ENCODE measurements at regions not wholly inside any gene's neighbourhood (a gene's known extent, or its start where the extent isn't known, plus 50 kb on each side); places are given as distances from the start of the nearest gene placed in this dataset.
A peak's percentile ranks its signal among the peaks of the same experiment; 100 is the strongest.
"Not testable (repeated sequence)": the region's sequence is repeated elsewhere in the genome, so short reads cannot be mapped to it uniquely, and the experiment has no call there.

- DNase-seq: no peak
Observed at GRCh38 chr4:111989817-111990216, 155.4 kb upstream of the FAM241A start.

DNA sequence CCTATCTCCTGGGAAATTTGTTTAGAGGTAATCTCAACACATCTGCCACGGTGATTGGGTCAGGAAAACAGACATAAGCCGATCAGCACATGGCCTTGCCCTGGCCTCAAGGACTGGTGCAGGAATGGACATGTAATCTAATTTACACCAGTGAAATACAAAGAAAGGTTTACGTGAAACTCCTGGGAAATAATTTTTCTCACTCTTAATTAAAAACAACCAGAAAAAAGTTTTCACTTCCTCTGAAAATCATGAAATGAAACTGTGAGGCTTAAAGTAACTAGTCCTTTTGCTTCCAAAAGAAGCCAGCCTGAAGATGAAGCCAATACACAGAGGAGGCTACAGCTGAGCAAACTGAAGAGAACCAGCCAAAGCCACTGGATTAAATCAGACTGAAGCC, 154.1 kb upstream of the FAM241A start:
- no peak for DNase-seq

DNA sequence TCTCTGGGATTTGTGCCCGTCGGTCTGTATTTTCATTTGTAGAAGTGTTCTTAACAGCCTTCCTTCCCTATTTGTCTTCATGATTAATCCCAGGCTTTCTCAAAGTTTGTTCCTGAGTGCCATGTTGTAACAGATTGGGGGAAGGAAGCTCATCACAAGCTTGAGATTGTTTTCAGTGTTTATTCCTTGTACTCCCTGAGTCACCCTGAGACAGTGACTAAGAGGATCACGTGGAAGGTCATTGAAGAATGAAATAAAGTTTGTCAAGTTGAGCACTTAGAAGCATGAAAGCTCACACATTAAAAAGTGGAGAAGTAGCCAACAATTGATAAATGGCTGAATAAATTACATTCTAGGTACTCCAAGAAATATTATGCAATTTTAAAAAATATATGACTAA, 153.5 kb upstream of the FAM241A start:
- no peak for DNase-seq

- no peak for DNase-seq
Observed at GRCh38 chr4:111992351-111993168, 152.7 kb upstream of the FAM241A start.

- no peak for DNase-seq
Observed at GRCh38 chr4:111994392-111994791, 150.9 kb upstream of the FAM241A start.

DNA sequence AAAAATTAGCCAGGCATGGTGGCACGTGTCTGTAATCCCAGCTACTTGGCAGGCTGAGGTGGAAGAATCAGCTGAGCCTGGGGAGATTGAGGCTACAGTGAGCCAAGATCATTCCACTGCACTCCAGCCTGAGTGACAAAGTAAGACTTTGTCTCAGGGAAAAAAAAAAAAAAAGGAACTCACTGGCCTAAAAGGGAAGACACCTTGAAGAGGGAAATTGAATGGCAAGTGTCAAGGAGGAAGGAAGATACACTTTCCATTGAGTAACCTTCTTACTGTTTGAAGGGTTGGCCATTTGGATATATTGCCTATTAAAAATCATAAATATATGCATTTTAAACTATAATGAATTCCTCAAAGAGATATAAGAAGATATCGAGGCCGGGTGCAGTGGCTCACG, 147.5 kb upstream of the FAM241A start:
- DNase-seq: no peak

GRCh38 chr4:111999801-112000200, 145.5 kb upstream of the FAM241A start:
- DNase-seq: no peak

- DNase-seq: peak; percentile 22
Observed at GRCh38 chr4:112001041-112001440, 144.2 kb upstream of the FAM241A start.

- DNase-seq: peak; percentile 34
Observed at GRCh38 chr4:112002248-112002661, 143.0 kb upstream of the FAM241A start.

DNA sequence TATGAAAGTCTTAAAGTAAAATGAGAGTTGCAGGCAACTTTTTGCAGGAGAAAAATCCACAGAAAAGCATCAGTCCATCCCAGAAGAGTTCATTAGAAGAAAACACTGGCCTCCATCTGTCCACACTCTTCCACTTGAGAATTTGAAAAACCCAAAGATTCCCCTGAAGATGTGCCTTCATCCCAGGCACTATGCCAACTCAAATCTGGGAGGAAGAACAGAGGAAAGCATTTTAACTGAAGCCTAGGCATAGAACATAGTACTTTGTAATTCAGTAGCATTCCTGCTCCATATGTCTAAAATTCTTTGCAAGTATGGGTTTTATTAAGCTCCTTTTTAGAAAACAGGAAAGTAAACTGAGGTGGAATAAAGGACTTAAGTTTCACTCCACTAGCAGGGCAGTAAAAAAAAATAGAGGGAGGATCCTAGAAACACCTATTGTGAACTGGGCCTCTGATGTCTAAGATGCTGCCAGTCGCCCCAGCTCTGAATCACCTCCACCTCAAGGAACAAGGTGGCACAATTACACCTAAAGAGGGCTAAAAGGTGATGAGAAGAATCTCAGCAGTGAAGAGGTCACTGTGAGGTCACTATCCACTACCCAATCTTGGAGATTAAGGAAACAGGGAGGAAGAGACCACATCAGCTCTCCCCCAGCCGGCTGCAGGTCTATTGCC, 141.9 kb upstream of the FAM241A start:
- DNase-seq: no peak

- no peak for DNase-seq
Observed at GRCh38 chr4:112005027-112005426, 140.2 kb upstream of the FAM241A start.

DNA sequence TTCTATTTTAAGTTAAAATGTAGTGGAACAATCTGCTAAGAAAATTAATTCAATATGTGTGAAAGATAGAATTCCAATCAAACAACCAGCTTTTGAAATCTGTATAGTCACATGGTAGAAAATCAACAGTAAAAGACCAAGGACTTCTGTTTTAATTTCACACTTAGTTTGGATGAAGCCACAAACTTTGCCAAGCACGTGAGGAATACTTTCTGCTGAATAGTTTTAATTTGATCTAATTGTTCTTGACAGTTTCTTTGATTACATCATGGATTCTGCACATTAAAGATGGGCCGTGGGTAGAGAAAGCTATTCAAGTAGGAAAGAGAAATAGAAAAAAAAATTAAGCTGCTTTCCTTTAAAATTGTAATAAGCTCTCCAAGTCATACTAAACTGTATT, 137.9 kb upstream of the FAM241A start:
- no peak for DNase-seq

DNA sequence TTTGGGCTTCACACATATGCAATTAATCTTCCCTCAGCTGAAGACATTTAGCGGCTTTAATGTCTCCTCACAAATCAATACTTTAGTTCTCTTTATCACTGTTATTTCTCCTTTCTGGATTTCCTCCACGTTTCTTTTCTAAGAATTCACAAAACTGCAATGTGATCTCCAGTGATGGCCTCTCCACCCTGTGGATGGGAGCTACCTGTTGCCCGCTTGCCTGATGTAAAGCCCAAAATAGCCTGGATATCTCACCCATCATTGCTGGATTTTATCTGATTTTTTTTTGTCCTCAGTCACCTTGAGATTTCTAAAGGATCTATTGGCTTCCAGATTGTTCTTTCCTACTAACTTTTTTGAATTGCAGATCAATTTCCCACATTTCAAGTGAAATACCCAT, 129.3 kb upstream of the FAM241A start:
- DNase-seq: no peak

- DNase-seq: peak; percentile 77
Observed at GRCh38 chr4:112023402-112023950, 121.8 kb upstream of the FAM241A start.

DNA sequence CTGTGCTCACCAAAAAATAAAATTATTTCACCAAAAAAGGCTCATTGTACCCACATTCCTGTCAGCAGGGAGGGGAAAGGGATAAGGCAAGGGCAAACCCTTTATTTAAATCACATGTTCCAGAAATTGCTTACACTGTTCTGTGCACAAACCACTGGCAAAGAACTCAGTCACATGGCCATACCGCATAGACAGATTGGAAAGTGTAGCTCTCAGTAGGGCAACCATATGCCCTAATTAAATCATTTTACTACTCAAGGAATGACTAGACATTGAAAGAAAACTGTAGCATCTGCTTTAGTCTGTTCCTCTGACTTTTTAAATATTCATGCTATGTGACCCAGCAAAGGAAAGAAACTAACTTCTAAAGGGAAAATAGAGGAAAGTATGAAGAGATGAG, 119.2 kb upstream of the FAM241A start:
- no peak for DNase-seq

DNA sequence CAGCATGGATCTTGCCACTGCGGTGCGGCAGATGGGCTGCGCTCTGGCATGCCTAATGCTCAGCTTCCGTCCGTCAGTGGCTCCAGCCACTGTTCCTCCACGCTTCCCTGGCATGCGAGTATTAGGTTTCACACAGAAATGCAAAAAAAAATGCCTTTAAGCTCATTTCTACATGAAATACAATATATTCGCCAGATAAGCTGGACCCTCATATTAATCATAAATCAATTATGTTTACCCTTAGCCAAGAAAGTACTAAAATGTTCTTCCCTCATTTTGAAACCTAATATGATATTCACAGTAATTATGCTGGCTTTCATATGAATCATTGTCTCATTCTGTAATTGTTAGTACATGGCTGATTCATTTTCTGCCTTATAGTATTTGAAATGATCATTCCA, 115.5 kb upstream of the FAM241A start:
- no peak for DNase-seq

- peak; percentile 65 for DNase-seq
Observed at GRCh38 chr4:112031712-112032328, 113.4 kb upstream of the FAM241A start.

DNA sequence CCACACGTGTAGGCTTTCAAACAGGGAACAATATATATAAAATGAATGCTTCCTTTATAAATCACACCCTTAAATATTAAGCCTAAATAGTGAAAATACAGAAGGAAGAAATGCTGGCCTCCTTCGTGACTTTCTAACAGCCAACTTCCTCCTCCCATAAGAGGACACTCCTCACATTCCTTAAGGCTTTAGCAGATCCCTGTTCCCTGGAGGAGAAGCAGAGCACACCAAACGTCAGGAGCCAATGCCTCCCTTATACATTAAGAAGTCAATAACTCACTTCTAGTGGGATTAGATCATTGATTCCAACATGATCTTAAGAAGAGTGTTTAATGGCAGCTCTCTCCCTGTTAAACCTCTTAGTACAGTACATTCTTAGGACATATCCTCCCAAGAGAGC, 108.4 kb upstream of the FAM241A start:
- no peak for DNase-seq

GRCh38 chr4:112038861-112039260, 106.4 kb upstream of the FAM241A start:
- DNase-seq: no peak

DNA sequence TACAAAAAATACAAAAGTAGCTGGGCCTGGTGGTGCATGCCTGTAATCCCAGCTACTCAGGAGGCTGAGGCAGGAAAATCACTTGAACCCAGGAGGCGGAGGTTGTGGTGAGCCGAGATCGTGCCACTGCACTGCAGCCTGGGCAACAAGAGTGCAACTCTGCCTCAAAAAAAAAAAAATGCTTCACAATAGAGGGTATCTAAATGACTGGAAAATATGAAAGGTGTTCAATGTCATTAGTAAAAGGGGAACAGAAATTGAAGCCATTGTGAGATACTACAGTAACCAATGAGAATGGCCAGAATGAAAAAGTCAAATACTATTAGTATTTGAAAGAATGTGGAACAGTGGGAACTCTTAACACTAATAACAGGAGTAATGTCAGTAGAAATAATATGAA, 96.1 kb upstream of the FAM241A start:
- DNase-seq: not testable (repeated sequence)

DNA sequence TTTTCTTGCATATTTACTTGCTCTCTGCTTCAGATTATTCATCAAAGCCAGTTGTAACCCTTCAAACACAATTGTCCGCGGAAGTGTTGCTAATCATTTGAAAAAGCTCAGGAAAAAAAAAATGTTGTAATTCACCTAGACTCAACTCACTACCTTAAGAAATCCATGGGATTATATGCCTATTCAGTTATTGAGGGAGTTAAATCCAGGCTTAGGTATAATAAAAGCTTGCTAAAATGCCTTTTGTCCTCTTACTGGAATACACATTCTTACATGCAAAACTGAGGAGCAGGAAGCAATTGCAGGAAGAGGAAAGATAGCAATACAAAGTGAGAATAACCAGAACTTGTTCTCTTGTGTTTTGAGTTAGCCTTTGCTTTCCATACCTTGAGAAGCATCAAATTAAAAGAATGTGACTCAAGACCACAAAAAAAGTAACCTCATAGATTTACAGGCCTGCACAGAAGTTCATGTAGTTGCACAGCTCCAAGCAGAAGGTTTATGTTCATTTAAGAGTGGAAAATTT, 91.4 kb upstream of the FAM241A start:
- DNase-seq: no peak

- no peak for DNase-seq
Observed at GRCh38 chr4:112055100-112055499, 90.2 kb upstream of the FAM241A start.

DNA sequence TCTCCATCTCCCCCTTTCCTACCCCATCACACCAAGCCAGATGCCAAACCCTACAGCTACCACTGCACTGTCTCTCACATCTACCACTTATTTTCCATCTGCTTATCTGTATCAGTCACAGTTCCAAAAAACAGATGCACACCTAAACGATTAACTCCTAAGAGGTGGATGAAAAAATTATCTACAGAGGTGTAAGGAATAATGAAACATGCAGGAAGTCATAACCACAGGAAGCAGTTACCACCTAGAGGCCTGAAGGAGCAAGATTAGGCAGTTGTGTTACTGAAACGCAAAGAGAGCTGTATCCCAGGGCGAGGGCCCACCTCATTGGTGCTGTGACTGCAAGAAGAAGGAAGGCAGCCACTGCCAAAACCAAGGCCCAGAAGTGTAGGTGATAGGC, 87.8 kb upstream of the FAM241A start:
- DNase-seq: no peak

DNA sequence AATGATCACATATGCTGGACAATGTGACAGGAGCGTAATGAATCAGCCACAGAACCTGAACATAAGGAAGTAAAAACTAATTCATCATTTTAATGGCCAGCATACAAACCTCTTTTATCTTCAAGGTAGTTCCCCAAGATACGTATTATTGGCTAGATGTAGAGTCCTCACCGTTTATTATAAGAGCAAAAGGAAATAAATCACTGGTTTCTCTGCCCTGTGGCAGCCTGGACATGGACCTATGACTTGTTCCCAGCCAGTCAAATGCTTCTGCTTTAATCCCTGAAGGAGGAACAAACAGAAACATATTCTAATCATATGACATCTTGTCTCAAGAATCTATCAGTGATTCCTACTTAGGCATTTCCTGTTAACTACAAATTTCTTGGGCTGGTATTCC, 86.8 kb upstream of the FAM241A start:
- DNase-seq: no peak

Data from COR-L47 (cell line).